Esophagus squamous epithelium (tissue), 4 donors: ENCODE measurements at regions not wholly inside any gene's neighbourhood (a gene's known extent, or its start where the extent isn't known, plus 50 kb on each side); places are given as distances from the start of the nearest gene placed in this dataset.

Experiments
- POLR2A ChIP-seq, 4 donors: fragments of 450-650 bp; IDR thresholded peaks; one replicate each; pipeline ENCODE4 v1.6.1; 2017; ENCODE audit warnings: antibody characterized with exemption in 4 of 4, mild to moderate bottlenecking in 4 of 4, moderate library complexity in 3 of 4
- TF ChIP-seq, protein P1 (sequence below), 6 experiments: fragments of 450-650 bp in 4 of 6; fragments of 200-600 bp in 2 of 6; sonication (generic) in 2 of 6; IDR thresholded peaks; one replicate each; pipeline ENCODE4 v1.5.1; 2016 to 2019; ENCODE audit warnings: antibody characterized with exemption in 6 of 6, mild to moderate bottlenecking in 4 of 6, moderate library complexity in 4 of 6

DNA sequence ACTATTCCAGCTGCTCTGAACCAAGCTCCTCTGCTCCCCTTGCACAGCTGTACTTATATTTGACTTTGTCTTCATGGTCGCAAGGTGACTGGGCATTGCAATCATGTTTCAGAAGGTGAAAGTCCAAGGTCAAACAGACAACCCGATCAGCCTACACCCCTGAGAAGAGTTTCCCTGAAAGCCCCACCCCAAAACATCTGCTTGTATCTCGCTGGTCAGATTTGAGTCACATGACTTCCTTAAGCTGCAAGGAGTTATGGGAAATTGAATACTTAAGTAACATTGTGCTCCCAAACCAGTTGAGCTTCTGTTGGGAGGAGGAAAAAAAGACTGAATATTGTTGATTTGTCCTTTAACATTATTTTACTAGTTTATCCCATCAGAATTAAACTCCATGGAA, 83.4 kb upstream of the FZD10 start:
- TF ChIP-seq, protein P1, sequence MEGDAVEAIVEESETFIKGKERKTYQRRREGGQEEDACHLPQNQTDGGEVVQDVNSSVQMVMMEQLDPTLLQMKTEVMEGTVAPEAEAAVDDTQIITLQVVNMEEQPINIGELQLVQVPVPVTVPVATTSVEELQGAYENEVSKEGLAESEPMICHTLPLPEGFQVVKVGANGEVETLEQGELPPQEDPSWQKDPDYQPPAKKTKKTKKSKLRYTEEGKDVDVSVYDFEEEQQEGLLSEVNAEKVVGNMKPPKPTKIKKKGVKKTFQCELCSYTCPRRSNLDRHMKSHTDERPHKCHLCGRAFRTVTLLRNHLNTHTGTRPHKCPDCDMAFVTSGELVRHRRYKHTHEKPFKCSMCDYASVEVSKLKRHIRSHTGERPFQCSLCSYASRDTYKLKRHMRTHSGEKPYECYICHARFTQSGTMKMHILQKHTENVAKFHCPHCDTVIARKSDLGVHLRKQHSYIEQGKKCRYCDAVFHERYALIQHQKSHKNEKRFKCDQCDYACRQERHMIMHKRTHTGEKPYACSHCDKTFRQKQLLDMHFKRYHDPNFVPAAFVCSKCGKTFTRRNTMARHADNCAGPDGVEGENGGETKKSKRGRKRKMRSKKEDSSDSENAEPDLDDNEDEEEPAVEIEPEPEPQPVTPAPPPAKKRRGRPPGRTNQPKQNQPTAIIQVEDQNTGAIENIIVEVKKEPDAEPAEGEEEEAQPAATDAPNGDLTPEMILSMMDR (IDR thresholded peaks at IDR 0.05): no peak
- no peak for TF ChIP-seq POLR2A (IDR thresholded peaks at IDR 0.05)
